A549 (cell line): ENCODE measurements at regions not wholly inside any gene's neighbourhood (a gene's known extent, or its start where the extent isn't known, plus 50 kb on each side); places are given as distances from the start of the nearest gene placed in this dataset.
"Not testable (repeated sequence)": the region's sequence is repeated elsewhere in the genome, so short reads cannot be mapped to it uniquely, and the experiment has no call there.

ENCODE experiments used
- ATAC-seq, 2 experiments: fragments of 200-7000 bp in 1 of 2; fragments of >200 bp in 1 of 2; cut with Nextera tagmentation in 1 of 2; cut with Tn5 transposase in 1 of 2; 3 replicates each; pipeline versions ENCODE4 v1.8.0 to v1.9.1; 2018 to 2020; ENCODE audit warnings: mild to moderate bottlenecking in 1 of 2, moderate library complexity in 1 of 2
- CTCF ChIA-PET: fragments of 300-600 bp; sonication (Branson Sonifier 250); formaldehyde crosslinking; extraction: SDS; loops from one replicate; lab custom pipeline; 2021; ENCODE audit warnings: antibody characterized with exemption, inconsistent platforms; lab: Yijun Ruan, JAX
- POLR2A ChIA-PET: fragments of 350-600 bp; formaldehyde crosslinking; extraction: SDS; loops from one replicate; lab custom pipeline; 2021; ENCODE audit warnings: antibody characterized with exemption, inconsistent platforms; lab: Yijun Ruan, JAX
- DNase-seq, 2 experiments: peaks; one replicate each; pipeline versions ENCODE4 v3.0.0 to v3.0.0-alpha.2; 2011 to 2016; ENCODE audit warnings: low read depth in 1 of 2, low spot score in 1 of 2
- FAIRE-seq: peaks from 2 replicates; lab custom pipeline; 2011; peaks lifted over from hg19 to GRCh38; lab: Jason Lieb, UNC
- H3K27ac ChIP-seq, 2 experiments: fragments of >200 bp; sonication (Bioruptor Twin); formaldehyde crosslinking; 3 replicates each; pipeline ENCODE4 v1.5.1; 2016 to 2017
- H3K4me1 ChIP-seq: fragments of >200 bp; sonication (Bioruptor Twin); formaldehyde crosslinking; 3 replicates; pipeline ENCODE4 v1.6.1; 2016
- H3K4me2 ChIP-seq: fragments of >200 bp; sonication (Bioruptor Twin); formaldehyde crosslinking; 3 replicates; pipeline ENCODE4 v1.6.1; 2016
- H3K4me3 ChIP-seq: fragments of >200 bp; sonication (Bioruptor Twin); formaldehyde crosslinking; 3 replicates; pipeline ENCODE4 v1.5.1; 2016
- H3K9me3 ChIP-seq: fragments of >200 bp; sonication (Bioruptor Twin); formaldehyde crosslinking; 3 replicates; pipeline ENCODE4 v1.6.1; 2016
- BHLHE40 ChIP-seq: IDR thresholded peaks from 2 replicates; pipeline ENCODE4 v1.6.1; 2012; ENCODE audit warnings: low read depth, low read length, inconsistent platforms
- CBX2 ChIP-seq: fragments of 200-600 bp; sonication (generic); IDR thresholded peaks from 2 replicates; pipeline ENCODE4 v1.6.1; 2016; ENCODE audit warnings: low read depth, mild to moderate bottlenecking, borderline replicate concordance
- EHF ChIP-seq: fragments of 250-450 bp; sonication (Bioruptor Pico); IDR thresholded peaks from 2 replicates; pipeline ENCODE4 v1.5.0; 2020; ENCODE audit warnings: mild to moderate bottlenecking
- EHMT2 ChIP-seq: fragments of 200-600 bp; sonication (generic); IDR thresholded peaks from 2 replicates; pipeline ENCODE4 v1.6.1; 2016; ENCODE audit warnings: antibody characterized with exemption, low read depth, mild to moderate bottlenecking, moderate library complexity
- EP300 ChIP-seq, 2 experiments: fragments of >200 bp; sonication (Bioruptor Twin); formaldehyde crosslinking; IDR thresholded peaks; 2 replicates in 1 of 2; 3 replicates in 1 of 2; pipeline ENCODE4 v1.6.1; 2016 to 2017
- FOSL2 ChIP-seq, 2 experiments: fragments of 450-650 bp in 1 of 2; fragments of >200 bp in 1 of 2; sonication (Bioruptor Twin) in 1 of 2; formaldehyde crosslinking; IDR thresholded peaks; 2 replicates each; pipeline versions ENCODE4 v1.5.0 to v1.6.1; 2016 to 2020; ENCODE audit warnings: mild to moderate bottlenecking in 1 of 2, moderate library complexity in 1 of 2
- GATA3 ChIP-seq: IDR thresholded peaks from 2 replicates; pipeline ENCODE4 v1.6.1; 2012; ENCODE audit warnings: borderline replicate concordance
- HEYL ChIP-seq: fragments of 250-450 bp; sonication (Bioruptor Pico); IDR thresholded peaks from 2 replicates; pipeline ENCODE4 v1.8.0; 2021; ENCODE audit warnings: mild to moderate bottlenecking, moderate library complexity
- HOXB5 ChIP-seq: fragments of 250-450 bp; sonication (Bioruptor Pico); IDR thresholded peaks from 2 replicates; pipeline ENCODE4 v1.5.0; 2020; ENCODE audit warnings: mild to moderate bottlenecking, moderate library complexity
- JUNB ChIP-seq: fragments of >200 bp; sonication (Bioruptor Twin); formaldehyde crosslinking; IDR thresholded peaks from 2 replicates; pipeline ENCODE4 v1.6.1; 2016
- KDM5A ChIP-seq: fragments of 200-600 bp; sonication (generic); IDR thresholded peaks from 2 replicates; pipeline ENCODE4 v1.6.1; 2016; ENCODE audit warnings: antibody characterized with exemption, mild to moderate bottlenecking
- POLR2A ChIP-seq: IDR thresholded peaks from 2 replicates; pipeline ENCODE4 v1.6.1; 2012; ENCODE audit warnings: mild to moderate bottlenecking, low read length
- POLR2AphosphoS2 ChIP-seq: conservative IDR thresholded peaks from 2 replicates; pipeline ENCODE4 v1.6.1; 2012; ENCODE audit warnings: low read length, improper control_type of control experiment, inconsistent platforms
- RAD21 ChIP-seq, 2 experiments: fragments of >200 bp in 1 of 2; sonication (Bioruptor Twin) in 1 of 2; formaldehyde crosslinking in 1 of 2; IDR thresholded peaks in 1 of 2; conservative IDR thresholded peaks in 1 of 2; 2 replicates in 1 of 2; 3 replicates in 1 of 2; pipeline ENCODE4 v1.6.1; 2012 to 2018; ENCODE audit warnings: inconsistent platforms in 1 of 2
- RFX5 ChIP-seq: fragments of 450-650 bp; IDR thresholded peaks from 2 replicates; pipeline ENCODE4 v1.7.1; 2014; ENCODE audit warnings: antibody characterized with exemption, mild to moderate bottlenecking, moderate library complexity
- TFCP2L1 ChIP-seq: fragments of 250-450 bp; sonication (Bioruptor Pico); IDR thresholded peaks from 2 replicates; pipeline ENCODE4 v1.5.0; 2021; ENCODE audit warnings: mild to moderate bottlenecking
- TP53 ChIP-seq: fragments of 250-450 bp; sonication (Bioruptor Pico); IDR thresholded peaks from 2 replicates; pipeline ENCODE4 v1.5.0; 2021; ENCODE audit warnings: mild to moderate bottlenecking, moderate library complexity
- ZC3H11A ChIP-seq: fragments of 450-650 bp; IDR thresholded peaks from 2 replicates; pipeline ENCODE4 v1.6.1; 2014; ENCODE audit warnings: antibody characterized with exemption, mild to moderate bottlenecking
- ZFP36 ChIP-seq: fragments of 450-650 bp; IDR thresholded peaks from 2 replicates; pipeline ENCODE4 v1.6.1; 2014; ENCODE audit warnings: borderline replicate concordance; ENCODE audit not compliant: partially characterized antibody
- ZNF302 ChIP-seq: fragments of 250-450 bp; sonication (Bioruptor Pico); IDR thresholded peaks from 2 replicates; pipeline ENCODE4 v1.9.0; 2021; ENCODE audit warnings: inconsistent platforms, mild to moderate bottlenecking, moderate library complexity
- WGBS: methylation state at CpG from one replicate; pipeline ENCODE4 v1.1.6; 2017; ENCODE audit errors: missing lambda C conversion rate; 5-methylcytosine and 5-hydroxymethylcytosine counted together
- TF ChIP-seq, protein P1 (sequence below): fragments of >200 bp; sonication (Bioruptor Twin); formaldehyde crosslinking; IDR thresholded peaks from 2 replicates; pipeline ENCODE4 v1.6.1; 2016
- TF ChIP-seq, protein P2 (sequence below): fragments of >200 bp; sonication (Bioruptor Twin); formaldehyde crosslinking; IDR thresholded peaks from 3 replicates; pipeline ENCODE4 v1.6.1; 2016
- TF ChIP-seq, protein P3 (sequence below): fragments of 150-350 bp; IDR thresholded peaks from 2 replicates; pipeline ENCODE4 v1.6.1; 2014; ENCODE audit warnings: low read depth, mild to moderate bottlenecking, low read length
- TF ChIP-seq, protein P4 (sequence below): IDR thresholded peaks from 2 replicates; pipeline ENCODE4 v1.6.1; 2012; ENCODE audit warnings: low read depth, borderline replicate concordance
- TF ChIP-seq, protein P5 (sequence below): fragments of 250-450 bp; sonication (Bioruptor Pico); IDR thresholded peaks from 2 replicates; pipeline ENCODE4 v1.5.0; 2020; ENCODE audit warnings: low read depth, mild to moderate bottlenecking, moderate library complexity

DNA sequence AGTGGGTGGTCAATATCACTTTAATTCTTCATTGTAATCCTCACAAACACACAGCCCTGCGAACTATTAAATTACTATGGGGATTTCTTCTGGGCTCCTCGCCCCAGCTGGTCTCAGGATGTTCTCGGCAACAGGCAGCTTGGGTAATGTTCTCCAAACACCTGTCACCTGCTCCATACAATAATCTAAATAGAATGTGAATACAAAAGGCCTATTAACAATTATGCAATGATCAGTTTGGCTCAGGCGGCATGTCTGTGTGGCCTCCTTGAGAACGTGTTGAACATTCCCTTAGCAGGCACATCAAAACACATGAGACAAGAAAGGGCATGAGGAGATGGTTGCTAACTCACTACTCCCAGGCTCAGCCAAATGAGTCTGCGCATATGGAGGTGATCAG is 158.6 kb upstream of the KBTBD8 start:
- Histone ChIP-seq H3K4me3 (no peak overlapping the region), H3K9me3 (no peaks in the 10 kb centered on the region), H3K4me2 (no peak overlapping the region), H3K4me1 (no peaks in the 10 kb centered on the region)
- ATAC-seq (no peak), DNase-seq (no peak), FAIRE-seq (no peak)
- WGBS, result 58% methylated on average over 6 of the region's 6 CpGs
- CTCF ChIA-PET, result no interaction called here
- TF ChIP-seq JUNB (no peak), EP300 (IDR thresholded peaks at IDR 0.05) (no peak), CBX2 (no peak), GATA3 (no peak), TFCP2L1 (CRISPR knock-in tag) (no peak), HEYL (CRISPR knock-in tag) (no peak), RFX5 (no peak), BHLHE40 (no peak), KDM5A (no peak), POLR2AphosphoS2 (no peak), POLR2A (no peak)
- TF ChIP-seq, protein P1, sequence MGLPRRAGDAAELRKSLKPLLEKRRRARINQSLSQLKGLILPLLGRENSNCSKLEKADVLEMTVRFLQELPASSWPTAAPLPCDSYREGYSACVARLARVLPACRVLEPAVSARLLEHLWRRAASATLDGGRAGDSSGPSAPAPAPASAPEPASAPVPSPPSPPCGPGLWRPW, result no peak
- TF ChIP-seq, protein P2, sequence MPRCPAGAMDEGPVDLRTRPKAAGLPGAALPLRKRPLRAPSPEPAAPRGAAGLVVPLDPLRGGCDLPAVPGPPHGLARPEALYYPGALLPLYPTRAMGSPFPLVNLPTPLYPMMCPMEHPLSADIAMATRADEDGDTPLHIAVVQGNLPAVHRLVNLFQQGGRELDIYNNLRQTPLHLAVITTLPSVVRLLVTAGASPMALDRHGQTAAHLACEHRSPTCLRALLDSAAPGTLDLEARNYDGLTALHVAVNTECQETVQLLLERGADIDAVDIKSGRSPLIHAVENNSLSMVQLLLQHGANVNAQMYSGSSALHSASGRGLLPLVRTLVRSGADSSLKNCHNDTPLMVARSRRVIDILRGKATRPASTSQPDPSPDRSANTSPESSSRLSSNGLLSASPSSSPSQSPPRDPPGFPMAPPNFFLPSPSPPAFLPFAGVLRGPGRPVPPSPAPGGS, result no peak
- TF ChIP-seq, protein P3, sequence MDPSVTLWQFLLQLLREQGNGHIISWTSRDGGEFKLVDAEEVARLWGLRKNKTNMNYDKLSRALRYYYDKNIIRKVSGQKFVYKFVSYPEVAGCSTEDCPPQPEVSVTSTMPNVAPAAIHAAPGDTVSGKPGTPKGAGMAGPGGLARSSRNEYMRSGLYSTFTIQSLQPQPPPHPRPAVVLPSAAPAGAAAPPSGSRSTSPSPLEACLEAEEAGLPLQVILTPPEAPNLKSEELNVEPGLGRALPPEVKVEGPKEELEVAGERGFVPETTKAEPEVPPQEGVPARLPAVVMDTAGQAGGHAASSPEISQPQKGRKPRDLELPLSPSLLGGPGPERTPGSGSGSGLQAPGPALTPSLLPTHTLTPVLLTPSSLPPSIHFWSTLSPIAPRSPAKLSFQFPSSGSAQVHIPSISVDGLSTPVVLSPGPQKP, result no peak
- TF ChIP-seq, protein P4, sequence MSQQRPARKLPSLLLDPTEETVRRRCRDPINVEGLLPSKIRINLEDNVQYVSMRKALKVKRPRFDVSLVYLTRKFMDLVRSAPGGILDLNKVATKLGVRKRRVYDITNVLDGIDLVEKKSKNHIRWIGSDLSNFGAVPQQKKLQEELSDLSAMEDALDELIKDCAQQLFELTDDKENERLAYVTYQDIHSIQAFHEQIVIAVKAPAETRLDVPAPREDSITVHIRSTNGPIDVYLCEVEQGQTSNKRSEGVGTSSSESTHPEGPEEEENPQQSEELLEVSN, result no peak
- TF ChIP-seq, all 56 proteins: peak for 0
- H3K27ac ChIP-seq, result no peak overlapping the region
- POLR2A ChIA-PET, result no interaction called here

DNA sequence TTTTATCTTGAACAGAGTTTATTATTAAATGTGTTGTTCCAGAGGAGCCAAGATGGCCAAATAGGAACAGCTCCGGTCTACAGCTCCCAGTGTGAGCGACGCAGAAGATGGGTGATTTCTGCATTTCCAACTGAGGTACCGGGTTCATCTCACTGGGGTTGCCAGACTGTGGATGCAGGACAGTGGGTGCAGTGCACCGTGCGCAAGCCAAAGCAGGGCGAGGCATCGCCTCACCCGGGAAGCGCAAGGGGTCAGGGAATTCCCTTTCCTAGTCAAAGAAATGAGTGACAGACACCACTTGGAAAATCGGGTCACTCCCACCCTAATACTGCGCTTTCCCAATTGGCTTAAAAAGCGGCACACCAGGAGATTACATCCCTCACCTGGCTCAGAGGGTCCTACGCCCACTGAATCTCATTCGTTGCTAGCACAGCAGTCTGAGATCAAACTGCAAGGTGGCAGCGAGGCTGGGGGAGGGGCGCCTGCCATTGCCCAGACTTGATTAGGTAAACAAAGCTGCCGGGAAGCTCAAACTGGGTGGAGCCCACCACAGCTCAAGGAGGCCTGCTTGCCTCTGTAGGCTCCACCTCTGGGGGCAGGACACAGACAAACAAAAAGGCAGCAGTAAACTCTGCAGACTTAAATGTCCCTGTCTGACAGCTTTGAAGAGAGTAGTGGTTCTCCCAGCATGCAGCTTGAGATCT is 155.2 kb upstream of the KBTBD8 start:
- H3K4me2 ChIP-seq, POLR2A ChIA-PET, CTCF ChIA-PET, H3K27ac ChIP-seq, FAIRE-seq, ATAC-seq, H3K4me1 ChIP-seq, H3K9me3 ChIP-seq, DNase-seq, H3K4me3 ChIP-seq: not testable (repeated sequence)
- 47% methylated on average over 11 of the region's 18 CpGs for WGBS

DNA sequence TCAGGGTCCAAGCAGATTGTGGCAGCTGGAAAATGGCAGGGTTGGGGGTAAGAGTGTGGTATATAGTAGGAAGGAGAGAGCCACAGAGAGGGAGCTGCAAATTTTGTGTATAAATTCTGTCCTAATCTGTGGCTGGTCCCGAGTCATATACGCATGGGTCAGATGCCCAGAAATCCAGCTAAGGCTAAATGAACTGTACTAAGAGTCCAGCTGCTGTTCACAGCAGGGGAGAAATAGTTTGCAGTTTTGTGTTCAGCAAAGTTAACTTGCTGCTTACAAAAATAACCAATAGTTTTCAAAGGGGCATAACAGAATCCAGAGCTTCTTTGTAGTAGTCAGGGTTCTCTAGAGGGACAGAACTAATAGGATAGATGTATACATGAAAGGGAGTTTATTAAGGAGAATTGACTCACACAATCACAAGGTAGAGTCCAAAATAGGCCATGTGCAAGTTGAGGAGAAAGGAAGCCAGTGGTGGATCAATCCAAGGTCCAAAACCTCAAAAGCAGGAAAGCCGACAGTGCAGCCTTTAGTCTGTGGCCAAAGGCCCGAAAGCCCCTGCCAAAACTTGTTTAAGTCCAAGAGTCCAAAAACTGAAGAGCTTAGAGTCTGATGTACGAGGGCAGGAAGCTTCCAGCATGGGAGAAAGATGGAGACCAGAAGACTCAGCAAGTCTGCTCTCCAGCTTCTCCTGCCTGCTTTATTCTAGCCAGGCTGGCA is 146.1 kb upstream of the KBTBD8 start:
- ATAC-seq (no peak), FAIRE-seq (no peak), DNase-seq (no peak)
- Histone ChIP-seq H3K27ac (no peak overlapping the region), H3K4me3 (no peak overlapping the region), H3K4me1 (no peaks in the 10 kb centered on the region), H3K9me3 (no peaks in the 10 kb centered on the region), H3K4me2 (no peak overlapping the region)
- ChIA-PET POLR2A (no interaction called here), CTCF (no interaction called here)
- WGBS, result 34% methylated on average over 5 of the region's 5 CpGs
- TF ChIP-seq EHMT2 (no peak), FOSL2 (IDR thresholded peaks at IDR 0.05) (no peak), FOSL2 (CRISPR knock-in tag; IDR thresholded peaks at IDR 0.05) (no peak), ZFP36 (no peak), EHF (CRISPR knock-in tag) (no peak), TP53 (CRISPR knock-in tag) (no peak), ZC3H11A (no peak), RAD21 (conservative IDR thresholded peaks at IDR 0.05 in 1 of 2, IDR thresholded peaks at IDR 0.05 in 1 of 2) (no peak), ZNF302 (CRISPR knock-in tag) (no peak), HOXB5 (CRISPR knock-in tag) (no peak)
- TF ChIP-seq, protein P2, result no peak
- TF ChIP-seq, protein P1, result no peak
- TF ChIP-seq, protein P5, sequence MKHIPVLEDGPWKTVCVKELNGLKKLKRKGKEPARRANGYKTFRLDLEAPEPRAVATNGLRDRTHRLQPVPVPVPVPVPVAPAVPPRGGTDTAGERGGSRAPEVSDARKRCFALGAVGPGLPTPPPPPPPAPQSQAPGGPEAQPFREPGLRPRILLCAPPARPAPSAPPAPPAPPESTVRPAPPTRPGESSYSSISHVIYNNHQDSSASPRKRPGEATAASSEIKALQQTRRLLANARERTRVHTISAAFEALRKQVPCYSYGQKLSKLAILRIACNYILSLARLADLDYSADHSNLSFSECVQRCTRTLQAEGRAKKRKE (CRISPR knock-in tag), result no peak
- TF ChIP-seq, all 56 proteins: peak for 0
